GM23338 (cell line): ENCODE measurements at regions not wholly inside any gene's neighbourhood (a gene's known extent, or its start where the extent isn't known, plus 50 kb on each side); places are given as distances from the start of the nearest gene placed in this dataset.

ENCODE experiments used
- ATAC-seq: fragments of 200-7000 bp; cut with Tn5 transposase; 3 replicates; pipeline ENCODE4 v1.9.1; 2020
- DNase-seq: peaks from one replicate; pipeline ENCODE4 v3.0.0-alpha.2; 2015; ENCODE audit warnings: low spot score
- H2AFZ ChIP-seq: fragments of 200-600 bp; sonication (generic); 2 replicates; pipeline ENCODE4 v1.8.0; 2016; ENCODE audit warnings: antibody characterized with exemption, mild to moderate bottlenecking, moderate library complexity
- H3F3A ChIP-seq: fragments of 200-600 bp; sonication (generic); replicated peaks from 2 replicates; pipeline ENCODE4 v1.8.0; 2017; ENCODE audit warnings: antibody characterized with exemption, mixed run types, low read depth
- H3K27ac ChIP-seq: fragments of 200-600 bp; sonication (generic); 2 replicates; pipeline ENCODE4 v1.6.1; 2016; ENCODE audit warnings: low read depth
- H3K27me3 ChIP-seq: fragments of 200-600 bp; sonication (generic); 2 replicates; pipeline ENCODE4 v1.8.0; 2016; ENCODE audit warnings: mild to moderate bottlenecking, mixed run types, moderate library complexity; ENCODE audit not compliant: insufficient read depth
- H3K36me3 ChIP-seq: fragments of 200-600 bp; sonication (generic); 2 replicates; pipeline ENCODE4 v1.8.0; 2016; ENCODE audit warnings: mild to moderate bottlenecking; ENCODE audit not compliant: insufficient read depth
- H3K4me1 ChIP-seq: fragments of 200-600 bp; sonication (generic); 2 replicates; pipeline ENCODE4 v1.8.0; 2016; ENCODE audit warnings: mild to moderate bottlenecking, moderate library complexity; ENCODE audit not compliant: insufficient read depth
- H3K4me2 ChIP-seq: fragments of 200-600 bp; sonication (generic); 2 replicates; pipeline ENCODE4 v1.7.1; 2017; ENCODE audit warnings: mixed run types
- H3K4me3 ChIP-seq: fragments of 200-600 bp; sonication (generic); 2 replicates; pipeline ENCODE4 v1.6.1; 2016; ENCODE audit warnings: mixed run types
- H3K79me2 ChIP-seq: fragments of 200-600 bp; sonication (generic); replicated peaks from 2 replicates; pipeline ENCODE4 v1.8.0; 2017; ENCODE audit warnings: mild to moderate bottlenecking; ENCODE audit not compliant: insufficient read depth
- H3K9me2 ChIP-seq: fragments of 200-600 bp; sonication (generic); 2 replicates; pipeline ENCODE4 v1.8.0; 2017; ENCODE audit not compliant: insufficient read depth
- H4K20me1 ChIP-seq: fragments of 200-600 bp; sonication (generic); replicated peaks from 2 replicates; pipeline ENCODE4 v1.8.0; 2017; ENCODE audit warnings: mild to moderate bottlenecking; ENCODE audit not compliant: insufficient read depth
- H3K27ac Mint-ChIP-seq: 2 replicates; pipeline ENCODE4 v1.8.0; 2020; ENCODE audit warnings: inconsistent platforms, mild to moderate bottlenecking, moderate library complexity, mixed read lengths
- H3K27me3 Mint-ChIP-seq: 3 replicates; pipeline ENCODE4 v1.8.0; 2022; ENCODE audit warnings: low read depth, mild to moderate bottlenecking, moderate library complexity, mixed read lengths, inconsistent platforms; ENCODE audit not compliant: insufficient read depth, poor library complexity
- H3K36me3 Mint-ChIP-seq: 3 replicates; pipeline ENCODE4 v1.8.0; 2021; ENCODE audit warnings: low read depth, mild to moderate bottlenecking, inconsistent platforms, moderate library complexity, mixed read lengths
- H3K4me1 Mint-ChIP-seq: 3 replicates; pipeline ENCODE4 v1.8.0; 2020; ENCODE audit warnings: mild to moderate bottlenecking, inconsistent platforms, mixed read lengths
- H3K4me3 Mint-ChIP-seq: 3 replicates; pipeline ENCODE4 v1.8.0; 2021; ENCODE audit warnings: moderate library complexity, mild to moderate bottlenecking, inconsistent platforms, mixed read lengths
- H3K9me3 Mint-ChIP-seq: 3 replicates; pipeline ENCODE4 v1.8.0; 2020; ENCODE audit warnings: moderate library complexity, mild to moderate bottlenecking, inconsistent platforms, mixed read lengths
- CREB1 ChIP-seq: fragments of 250-450 bp; sonication (Bioruptor Pico); IDR thresholded peaks from 2 replicates; pipeline ENCODE4 v1.5.0; 2020; ENCODE audit warnings: low read depth, mild to moderate bottlenecking, moderate library complexity
- EZH2phosphoT487 ChIP-seq: fragments of 200-600 bp; sonication (generic); IDR thresholded peaks from one replicate; pipeline ENCODE4 v1.8.1; 2018; ENCODE audit warnings: antibody characterized with exemption; ENCODE audit not compliant: unreplicated experiment
- JUNB ChIP-seq: IDR thresholded peaks from one replicate; pipeline ENCODE4 v1.6.1; 2016; ENCODE audit warnings: antibody characterized with exemption; ENCODE audit not compliant: unreplicated experiment
- NANOG ChIP-seq: IDR thresholded peaks from 2 replicates; pipeline ENCODE4 v1.6.1; 2016; ENCODE audit warnings: antibody characterized with exemption, borderline replicate concordance
- STAT1 ChIP-seq: IDR thresholded peaks from one replicate; pipeline ENCODE4 v1.6.1; 2016; ENCODE audit warnings: antibody characterized with exemption; ENCODE audit not compliant: unreplicated experiment
- ZNF114 ChIP-seq: fragments of 250-450 bp; sonication (Bioruptor Pico); IDR thresholded peaks from 2 replicates; pipeline ENCODE4 v1.5.0; 2020; ENCODE audit warnings: mild to moderate bottlenecking, moderate library complexity
- ZNF462 ChIP-seq: fragments of 250-450 bp; sonication (Bioruptor Pico); IDR thresholded peaks from 2 replicates; pipeline ENCODE4 v1.5.0; 2020; ENCODE audit warnings: mild to moderate bottlenecking, moderate library complexity
- TF ChIP-seq, protein P1 (sequence below): IDR thresholded peaks from 2 replicates; pipeline ENCODE4 v1.6.1; 2016; ENCODE audit warnings: antibody characterized with exemption
- TF ChIP-seq, protein P2 (sequence below): IDR thresholded peaks from one replicate; pipeline ENCODE4 v1.6.1; 2018; ENCODE audit warnings: antibody characterized with exemption; ENCODE audit not compliant: unreplicated experiment

GRCh38 chr4:169854090-169854489 is 96.3 kb upstream of the HPF1 start:
- Mint-ChIP-seq H3K27ac (no peak overlapping the region; the same call in 1 of the 2 replicates), H3K36me3 (peaks cover 8% of the 10 kb centered on the region; the same call in 1 of the 3 replicates), H3K27me3 (no peaks in the 10 kb centered on the region), H3K4me3 (no peak overlapping the region), H3K4me1 (peaks cover 4% of the 10 kb centered on the region; the same call in 2 of the 3 replicates), H3K9me3 (peaks cover 9% of the 10 kb centered on the region)
- no peaks in the 10 kb centered on the region for H3F3A ChIP-seq
- TF ChIP-seq ZNF462 (CRISPR knock-in tag) (peak; percentile 81), ZNF114 (CRISPR knock-in tag) (no peak), JUNB (no peak)
- H3K27ac ChIP-seq, result no peak overlapping the region
- H3K4me2 ChIP-seq, result no peak overlapping the region
- no peaks in the 10 kb centered on the region for H3K36me3 ChIP-seq
- H3K9me2 ChIP-seq, result no peaks in the 10 kb centered on the region
- H3K79me2 ChIP-seq, result no peaks in the 10 kb centered on the region
- DNase-seq, result peak; percentile 15
- H2AFZ ChIP-seq, result no peak overlapping the region
- ATAC-seq, result peak; percentile 52
- H3K27me3 ChIP-seq, result no peaks in the 10 kb centered on the region
- H3K4me1 ChIP-seq, result 0 out of 2 replicates have a peak, but pooled peaks cover 3% of the 10 kb centered on the region
- no peak overlapping the region for H3K4me3 ChIP-seq
- no peaks in the 10 kb centered on the region for H4K20me1 ChIP-seq

GRCh38 chr4:169852481-169852880 is 94.7 kb upstream of the HPF1 start:
- Histone ChIP-seq H3K79me2 (no peaks in the 10 kb centered on the region), H3K27ac (no peak overlapping the region), H3K9me2 (no peaks in the 10 kb centered on the region), H3K4me2 (no peak overlapping the region), H3K27me3 (no peaks in the 10 kb centered on the region), H4K20me1 (no peaks in the 10 kb centered on the region), H3K4me1 (0 out of 2 replicates have a peak, but pooled peaks cover 3% of the 10 kb centered on the region), H3K36me3 (no peaks in the 10 kb centered on the region), H2AFZ (no peak overlapping the region), H3K4me3 (no peak overlapping the region), H3F3A (no peaks in the 10 kb centered on the region)
- peaks cover 8% of the 10 kb centered on the region; the same call in 1 of the 3 replicates for H3K36me3 Mint-ChIP-seq
- H3K4me1 Mint-ChIP-seq, result peaks cover 4% of the 10 kb centered on the region; the same call in 2 of the 3 replicates
- DNase-seq (no peak), ATAC-seq (no peak)
- peaks cover 9% of the 10 kb centered on the region for H3K9me3 Mint-ChIP-seq
- no peak overlapping the region for H3K27ac Mint-ChIP-seq
- no peak overlapping the region for H3K4me3 Mint-ChIP-seq
- no peaks in the 10 kb centered on the region for H3K27me3 Mint-ChIP-seq
- TF ChIP-seq JUNB (no peak), STAT1 (no peak), NANOG (no peak), CREB1 (CRISPR knock-in tag) (no peak), EZH2phosphoT487 (no peak)
- TF ChIP-seq, protein P1, sequence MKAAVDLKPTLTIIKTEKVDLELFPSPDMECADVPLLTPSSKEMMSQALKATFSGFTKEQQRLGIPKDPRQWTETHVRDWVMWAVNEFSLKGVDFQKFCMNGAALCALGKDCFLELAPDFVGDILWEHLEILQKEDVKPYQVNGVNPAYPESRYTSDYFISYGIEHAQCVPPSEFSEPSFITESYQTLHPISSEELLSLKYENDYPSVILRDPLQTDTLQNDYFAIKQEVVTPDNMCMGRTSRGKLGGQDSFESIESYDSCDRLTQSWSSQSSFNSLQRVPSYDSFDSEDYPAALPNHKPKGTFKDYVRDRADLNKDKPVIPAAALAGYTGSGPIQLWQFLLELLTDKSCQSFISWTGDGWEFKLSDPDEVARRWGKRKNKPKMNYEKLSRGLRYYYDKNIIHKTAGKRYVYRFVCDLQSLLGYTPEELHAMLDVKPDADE, result no peak
- TF ChIP-seq, protein P2, sequence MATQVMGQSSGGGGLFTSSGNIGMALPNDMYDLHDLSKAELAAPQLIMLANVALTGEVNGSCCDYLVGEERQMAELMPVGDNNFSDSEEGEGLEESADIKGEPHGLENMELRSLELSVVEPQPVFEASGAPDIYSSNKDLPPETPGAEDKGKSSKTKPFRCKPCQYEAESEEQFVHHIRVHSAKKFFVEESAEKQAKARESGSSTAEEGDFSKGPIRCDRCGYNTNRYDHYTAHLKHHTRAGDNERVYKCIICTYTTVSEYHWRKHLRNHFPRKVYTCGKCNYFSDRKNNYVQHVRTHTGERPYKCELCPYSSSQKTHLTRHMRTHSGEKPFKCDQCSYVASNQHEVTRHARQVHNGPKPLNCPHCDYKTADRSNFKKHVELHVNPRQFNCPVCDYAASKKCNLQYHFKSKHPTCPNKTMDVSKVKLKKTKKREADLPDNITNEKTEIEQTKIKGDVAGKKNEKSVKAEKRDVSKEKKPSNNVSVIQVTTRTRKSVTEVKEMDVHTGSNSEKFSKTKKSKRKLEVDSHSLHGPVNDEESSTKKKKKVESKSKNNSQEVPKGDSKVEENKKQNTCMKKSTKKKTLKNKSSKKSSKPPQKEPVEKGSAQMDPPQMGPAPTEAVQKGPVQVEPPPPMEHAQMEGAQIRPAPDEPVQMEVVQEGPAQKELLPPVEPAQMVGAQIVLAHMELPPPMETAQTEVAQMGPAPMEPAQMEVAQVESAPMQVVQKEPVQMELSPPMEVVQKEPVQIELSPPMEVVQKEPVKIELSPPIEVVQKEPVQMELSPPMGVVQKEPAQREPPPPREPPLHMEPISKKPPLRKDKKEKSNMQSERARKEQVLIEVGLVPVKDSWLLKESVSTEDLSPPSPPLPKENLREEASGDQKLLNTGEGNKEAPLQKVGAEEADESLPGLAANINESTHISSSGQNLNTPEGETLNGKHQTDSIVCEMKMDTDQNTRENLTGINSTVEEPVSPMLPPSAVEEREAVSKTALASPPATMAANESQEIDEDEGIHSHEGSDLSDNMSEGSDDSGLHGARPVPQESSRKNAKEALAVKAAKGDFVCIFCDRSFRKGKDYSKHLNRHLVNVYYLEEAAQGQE, result no peak
